H1 (cell line): ENCODE measurements at regions not wholly inside any gene's neighbourhood (a gene's known extent, or its start where the extent isn't known, plus 50 kb on each side); places are given as distances from the start of the nearest gene placed in this dataset.

Experiments used
- CTCF ChIA-PET: fragments of 300-600 bp; sonication (Branson Sonifier 250); formaldehyde crosslinking; loops from one replicate; lab custom pipeline; 2021; ENCODE audit not compliant: partially characterized antibody; lab: Charles Lee
- POLR2A ChIA-PET: fragments of 300-600 bp; sonication (Branson Sonifier 250); formaldehyde crosslinking; loops from one replicate; lab custom pipeline; 2021; ENCODE audit warnings: inconsistent platforms; ENCODE audit not compliant: partially characterized antibody; lab: Charles Lee
- DNase-seq, 2 experiments: peaks; one replicate each; pipeline versions ENCODE4 v3.0.0 to v3.0.0-alpha.2; 2010 to 2022; ENCODE audit warnings: low spot score in 2 of 2, low read depth in 1 of 2, mixed read lengths in 1 of 2
- FAIRE-seq: peaks from 2 replicates; lab custom pipeline; 2011; peaks lifted over from hg19 to GRCh38; lab: Jason Lieb, UNC
- H2AFZ ChIP-seq: 2 replicates; pipeline ENCODE4 v1.8.1; 2012; ENCODE audit warnings: low read length, inconsistent platforms
- H2AK5ac ChIP-seq: 2 replicates; pipeline ENCODE4 v1.6.1; 2013; ENCODE audit warnings: low read depth, low read length
- H2BK120ac ChIP-seq: replicated peaks from 2 replicates; pipeline ENCODE3; 2013; ENCODE audit warnings: low read depth, low read length, inconsistent platforms
- H2BK12ac ChIP-seq: 2 replicates; pipeline ENCODE4 v1.6.1; 2013; ENCODE audit warnings: low read depth, low read length
- H2BK15ac ChIP-seq: 2 replicates; pipeline ENCODE4 v1.6.1; 2013; ENCODE audit warnings: low read length
- H2BK20ac ChIP-seq: 2 replicates; pipeline ENCODE4 v1.6.1; 2013; ENCODE audit warnings: low read length
- H2BK5ac ChIP-seq: 2 replicates; pipeline ENCODE4 v1.6.1; 2013; ENCODE audit warnings: low read depth, low read length
- H3K14ac ChIP-seq: 2 replicates; pipeline ENCODE4 v1.6.1; 2013; ENCODE audit warnings: inconsistent platforms; ENCODE audit not compliant: insufficient read length
- H3K18ac ChIP-seq: 2 replicates; pipeline ENCODE4 v1.6.1; 2013; ENCODE audit warnings: low read length; ENCODE audit errors: extremely low read depth
- H3K23ac ChIP-seq: 2 replicates; pipeline ENCODE4 v1.6.1; 2013; ENCODE audit warnings: inconsistent platforms; ENCODE audit not compliant: insufficient read length
- H3K23me2 ChIP-seq: 2 replicates; pipeline ENCODE4 v1.6.1; 2013; ENCODE audit warnings: low read depth, low read length
- H3K27ac ChIP-seq: 2 replicates; pipeline ENCODE4 v1.6.1; 2011; ENCODE audit warnings: low read depth, low read length, inconsistent platforms
- H3K27me3 ChIP-seq, 4 experiments: replicated peaks in 1 of 4; 1 replicate in 1 of 4; 2 replicates in 3 of 4; pipeline versions ENCODE4 v1.6.1 to v1.8.1; 2011 to 2013; ENCODE audit warnings: low read length in 3 of 4, mild to moderate bottlenecking in 3 of 4, inconsistent platforms in 2 of 4, mixed read lengths in 2 of 4, moderate library complexity in 1 of 4; ENCODE audit not compliant: control insufficient read depth in 3 of 4, insufficient read depth in 3 of 4; ENCODE audit errors: extremely low read depth in 1 of 4
- H3K36me3 ChIP-seq, 4 experiments: 2 replicates each; pipeline versions ENCODE4 v1.6.1 to v1.8.1; 2011 to 2013; ENCODE audit warnings: mild to moderate bottlenecking in 4 of 4, low read length in 3 of 4, moderate library complexity in 2 of 4, control low read depth in 1 of 4, inconsistent platforms in 1 of 4; ENCODE audit not compliant: insufficient read depth in 4 of 4, control insufficient read depth in 2 of 4
- H3K4ac ChIP-seq: replicated peaks from 2 replicates; pipeline ENCODE3; 2013; ENCODE audit warnings: low read length, low read depth, mixed read lengths, inconsistent platforms; ENCODE audit not compliant: insufficient read length
- H3K4me1 ChIP-seq, 4 experiments: replicated peaks in 1 of 4; 1 replicate in 1 of 4; 2 replicates in 3 of 4; pipeline versions ENCODE4 v1.6.1 to v1.8.1; 2011 to 2013; ENCODE audit warnings: low read length in 3 of 4, inconsistent platforms in 2 of 4, mixed read lengths in 1 of 4; ENCODE audit not compliant: insufficient read depth in 4 of 4, control insufficient read depth in 3 of 4
- H3K4me2 ChIP-seq, 2 experiments: 2 replicates each; pipeline versions ENCODE4 v1.6.1 to v1.8.1; 2011 to 2013; ENCODE audit warnings: low read depth in 2 of 2, low read length in 2 of 2, control low read depth in 1 of 2, inconsistent platforms in 1 of 2, mild to moderate bottlenecking in 1 of 2; ENCODE audit not compliant: insufficient read depth in 1 of 2
- H3K4me3 ChIP-seq, 4 experiments: fragments of 200-600, 300-600 bp in 1 of 4; sonication (generic), shearing (Covaris generic), sonication (Bioruptor Twin) in 1 of 4; 2 replicates each; pipeline versions ENCODE4 v1.5.1 to v1.8.1; 2011 to 2016; ENCODE audit warnings: low read length in 4 of 4, low read depth in 3 of 4, control low read depth in 2 of 4, inconsistent platforms in 2 of 4, mild to moderate bottlenecking in 2 of 4, mixed read lengths in 1 of 4, moderate library complexity in 1 of 4; ENCODE audit not compliant: insufficient read depth in 2 of 4; ENCODE audit errors: extremely low read depth in 1 of 4
- H3K56ac ChIP-seq: replicated peaks from 2 replicates; pipeline ENCODE3; 2013; ENCODE audit warnings: low read depth, mild to moderate bottlenecking, mixed read lengths, low read length, inconsistent platforms; ENCODE audit not compliant: insufficient read length
- H3K79me1 ChIP-seq: 2 replicates; pipeline ENCODE4 v1.6.1; 2013; ENCODE audit warnings: low read depth, low read length, control low read depth
- H3K79me2 ChIP-seq, 2 experiments: 2 replicates each; pipeline versions ENCODE4 v1.6.1 to v1.8.1; 2012 to 2013; ENCODE audit warnings: low read length in 2 of 2, mild to moderate bottlenecking in 2 of 2, inconsistent platforms in 1 of 2; ENCODE audit not compliant: insufficient read depth in 2 of 2, control insufficient read depth in 1 of 2
- H3K9ac ChIP-seq, 4 experiments: replicated peaks in 1 of 4; 1 replicate in 1 of 4; 2 replicates in 3 of 4; pipeline versions ENCODE4 v1.6.1 to v1.8.1; 2011 to 2013; ENCODE audit warnings: low read depth in 3 of 4, low read length in 3 of 4, control low read depth in 2 of 4, mild to moderate bottlenecking in 2 of 4, moderate library complexity in 2 of 4, inconsistent platforms in 1 of 4; ENCODE audit errors: extremely low read depth in 1 of 4
- H3K9me3 ChIP-seq, 2 experiments: 2 replicates each; pipeline versions ENCODE4 v1.6.1 to v1.8.1; 2012 to 2013; ENCODE audit warnings: mild to moderate bottlenecking in 2 of 2, moderate library complexity in 2 of 2, control low read depth in 1 of 2, inconsistent platforms in 1 of 2, low read depth in 1 of 2, low read length in 1 of 2, mixed read lengths in 1 of 2; ENCODE audit not compliant: insufficient read depth in 2 of 2
- H4K20me1 ChIP-seq, 2 experiments: replicated peaks in 1 of 2; 2 replicates each; pipeline versions ENCODE3 to v1.8.1; 2011 to 2013; ENCODE audit warnings: inconsistent platforms in 2 of 2, low read length in 2 of 2, mild to moderate bottlenecking in 1 of 2; ENCODE audit not compliant: insufficient read depth in 2 of 2, control insufficient read depth in 1 of 2
- H4K5ac ChIP-seq: 2 replicates; pipeline ENCODE4 v1.6.1; 2013; ENCODE audit warnings: low read length, low read depth, mixed read lengths, inconsistent platforms; ENCODE audit not compliant: insufficient read length
- H4K8ac ChIP-seq: 2 replicates; pipeline ENCODE4 v1.8.0; 2013; ENCODE audit warnings: mild to moderate bottlenecking, moderate library complexity, low read length, inconsistent platforms; ENCODE audit not compliant: insufficient read depth; ENCODE audit errors: extremely low read depth
- H4K91ac ChIP-seq: replicated peaks from 2 replicates; pipeline ENCODE3; 2013; ENCODE audit warnings: low read length, mixed read lengths, inconsistent platforms; ENCODE audit not compliant: insufficient read length
- BACH1 ChIP-seq: IDR thresholded peaks from 2 replicates; pipeline ENCODE4 v1.6.1; 2012; ENCODE audit warnings: low read length, improper control_type of control experiment
- CBX5 ChIP-seq: fragments of 300-800, 300-1000 bp; sonication (generic); IDR thresholded peaks from 2 replicates; pipeline ENCODE4 v1.7.1; 2016; ENCODE audit warnings: antibody characterized with exemption, low read length, low read depth
- CBX8 ChIP-seq: fragments of 300-800, 300-1000 bp; sonication (generic); IDR thresholded peaks from 2 replicates; pipeline ENCODE4 v1.7.1; 2016; ENCODE audit warnings: low read depth, low read length, borderline replicate concordance
- EZH2 ChIP-seq: fragments of 200-600 bp; sonication (generic); IDR thresholded peaks from 2 replicates; pipeline ENCODE4 v1.7.1; 2012; ENCODE audit warnings: low read depth, mild to moderate bottlenecking, moderate library complexity, low read length, inconsistent platforms; ENCODE audit not compliant: severe bottlenecking
- HDAC6 ChIP-seq: IDR thresholded peaks from one replicate; pipeline ENCODE4 v1.7.1; 2012; ENCODE audit warnings: low read depth, mild to moderate bottlenecking, inconsistent platforms, low read length, moderate library complexity
- JUND ChIP-seq: IDR thresholded peaks from 2 replicates; pipeline ENCODE4 v1.6.1; 2011; ENCODE audit warnings: mild to moderate bottlenecking, improper control_type of control experiment, low read length
- KDM1A ChIP-seq: fragments of 200-600, 300-600 bp; sonication (generic); IDR thresholded peaks from 2 replicates; pipeline ENCODE4 v1.7.1; 2016; ENCODE audit warnings: mild to moderate bottlenecking, low read length, borderline replicate concordance
- KDM4A ChIP-seq: IDR thresholded peaks from one replicate; pipeline ENCODE4 v1.7.1; 2012; ENCODE audit warnings: low read depth, mild to moderate bottlenecking, moderate library complexity, low read length, inconsistent platforms; ENCODE audit not compliant: severe bottlenecking
- RNF2 ChIP-seq: fragments of 200-900, 300-1000 bp; sonication (generic); IDR thresholded peaks from 2 replicates; pipeline ENCODE4 v1.7.1; 2016; ENCODE audit warnings: borderline replicate concordance, low read depth, mild to moderate bottlenecking, antibody characterized with exemption, low read length; ENCODE audit not compliant: poor library complexity, severe bottlenecking; ENCODE audit errors: missing control alignments
- SAP30 ChIP-seq: fragments of 300-600 bp; sonication (generic); IDR thresholded peaks from 2 replicates; pipeline ENCODE4 v1.7.1; 2012; ENCODE audit warnings: low read length, moderate library complexity, mild to moderate bottlenecking, inconsistent platforms; ENCODE audit not compliant: insufficient read depth, insufficient replicate concordance
- SIX5 ChIP-seq: IDR thresholded peaks from 2 replicates; pipeline ENCODE4 v1.6.1; 2011; ENCODE audit warnings: mild to moderate bottlenecking, low read depth, low read length
- SP1 ChIP-seq: IDR thresholded peaks from 2 replicates; pipeline ENCODE4 v1.6.1; 2011; ENCODE audit warnings: low read depth, low read length
- SRF ChIP-seq: IDR thresholded peaks from 2 replicates; pipeline ENCODE4 v1.6.1; 2011; ENCODE audit warnings: mild to moderate bottlenecking, low read depth, low read length, moderate library complexity
- TBP ChIP-seq: IDR thresholded peaks from 2 replicates; pipeline ENCODE4 v1.6.1; 2011; ENCODE audit warnings: low read depth, low read length, improper control_type of control experiment
- YY1 ChIP-seq: IDR thresholded peaks from 2 replicates; pipeline ENCODE4 v1.6.1; 2011; ENCODE audit warnings: low read depth, mild to moderate bottlenecking, low read length

DNA sequence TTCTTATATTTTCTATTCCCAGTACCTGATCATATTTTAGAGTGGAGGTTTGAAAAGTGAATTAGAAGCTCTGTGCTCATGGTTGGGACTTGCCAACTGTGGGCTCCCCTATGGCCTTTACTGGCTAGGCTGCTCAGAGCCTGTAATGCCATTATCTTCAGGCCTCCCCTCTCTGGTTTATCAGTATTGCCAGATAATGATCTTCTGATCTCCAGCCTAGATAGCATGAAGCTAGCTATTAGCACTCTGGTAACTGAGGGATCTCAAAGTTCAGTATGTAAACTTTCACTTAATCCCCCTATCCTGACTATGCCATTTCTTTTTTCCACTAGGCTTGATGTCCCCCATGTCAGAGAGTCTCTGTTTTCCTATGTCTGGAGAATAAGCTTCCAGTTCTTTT lies 393.7 kb upstream of the CITED2 start:
- H3K27me3 ChIP-seq: no peaks in the 10 kb centered on the region
- H3K79me2 ChIP-seq: no peaks in the 10 kb centered on the region
- no peak overlapping the region for H2BK5ac ChIP-seq
- no peak overlapping the region for H4K5ac ChIP-seq
- no peak overlapping the region for H2BK20ac ChIP-seq
- ChIA-PET CTCF (no interaction called here), POLR2A (no interaction called here)
- peaks cover 0 to 2% (median 0%) of the 10 kb centered on the region in 4 experiments; a peak in 1 of 7 replicates for H3K4me1 ChIP-seq
- H3K4ac ChIP-seq: no peak overlapping the region
- no peak overlapping the region for H4K8ac ChIP-seq
- H3K79me1 ChIP-seq: no peaks in the 10 kb centered on the region
- no peak overlapping the region for H3K4me3 ChIP-seq
- H3K36me3 ChIP-seq: no peaks in the 10 kb centered on the region
- no peak overlapping the region for H2AK5ac ChIP-seq
- no peaks in the 10 kb centered on the region for H3K9me3 ChIP-seq
- no peak overlapping the region for H3K18ac ChIP-seq
- FAIRE-seq: no peak
- no peak overlapping the region for H2BK120ac ChIP-seq
- H4K91ac ChIP-seq: no peak overlapping the region
- H2AFZ ChIP-seq: no peak overlapping the region
- no peak overlapping the region for H3K27ac ChIP-seq
- H2BK15ac ChIP-seq: no peak overlapping the region
- H2BK12ac ChIP-seq: no peak overlapping the region
- H3K23ac ChIP-seq: no peak overlapping the region
- H3K9ac ChIP-seq: no peak overlapping the region
- H3K4me2 ChIP-seq: no peak overlapping the region
- H3K23me2 ChIP-seq: no peaks in the 10 kb centered on the region
- no peaks in the 10 kb centered on the region for H4K20me1 ChIP-seq
- H3K56ac ChIP-seq: no peak overlapping the region
- no peak overlapping the region for H3K14ac ChIP-seq
- no peak for DNase-seq
- TF ChIP-seq SP1: no peak
- no peak for TF ChIP-seq BACH1
- TF ChIP-seq SRF: no peak
- TF ChIP-seq CBX5: no peak
- TF ChIP-seq HDAC6: no peak
- TF ChIP-seq KDM4A: no peak
- TF ChIP-seq RNF2: no peak
- no peak for TF ChIP-seq KDM1A
- no peak for TF ChIP-seq YY1
- no peak for TF ChIP-seq SAP30
- no peak for TF ChIP-seq SIX5
- TF ChIP-seq CBX8: no peak
- TF ChIP-seq TBP: no peak
- TF ChIP-seq EZH2: no peak
- TF ChIP-seq JUND: no peak
